DND-41 (cell line): ENCODE measurements at regions not wholly inside any gene's neighbourhood (a gene's known extent, or its start where the extent isn't known, plus 50 kb on each side); places are given as distances from the start of the nearest gene placed in this dataset.
"Not testable (repeated sequence)": the region's sequence is repeated elsewhere in the genome, so short reads cannot be mapped to it uniquely, and the experiment has no call there.

Source experiments
- ATAC-seq: fragments of 200-7000 bp; cut with Tn5 transposase; 3 replicates; pipeline ENCODE4 v1.9.1; 2021; ENCODE audit warnings: low read depth; ENCODE audit not compliant: insufficient read depth
- DNase-seq: peaks from one replicate; pipeline ENCODE4 v3.0.0-alpha.2; 2020
- H2AFZ ChIP-seq: 2 replicates; pipeline ENCODE4 v1.6.0; 2012; ENCODE audit warnings: low read depth, low read length
- H3K27ac ChIP-seq: 2 replicates; pipeline ENCODE4 v1.5.1; 2012; ENCODE audit warnings: low read length, inconsistent platforms
- H3K27me3 ChIP-seq: fragments of 200-600 bp; sonication (generic); 2 replicates; pipeline ENCODE4 v1.6.0; 2012; ENCODE audit warnings: low read length, mild to moderate bottlenecking, inconsistent platforms; ENCODE audit not compliant: insufficient read depth, poor library complexity
- H3K36me3 ChIP-seq: 2 replicates; pipeline ENCODE4 v1.5.1; 2012; ENCODE audit warnings: low read length, inconsistent platforms; ENCODE audit not compliant: insufficient read depth
- H3K4me1 ChIP-seq: 2 replicates; pipeline ENCODE4 v1.5.1; 2012; ENCODE audit warnings: mild to moderate bottlenecking, low read length; ENCODE audit not compliant: insufficient read depth
- H3K4me2 ChIP-seq: 2 replicates; pipeline ENCODE4 v1.6.0; 2012; ENCODE audit warnings: mild to moderate bottlenecking, moderate library complexity, low read length, inconsistent platforms; ENCODE audit not compliant: insufficient read depth
- H3K4me3 ChIP-seq, 2 experiments: fragments of 200-600 bp in 1 of 2; shearing (Covaris generic) in 1 of 2; 2 replicates each; pipeline ENCODE4 v1.5.1; 2012 to 2016; ENCODE audit warnings: inconsistent platforms in 2 of 2, low read length in 2 of 2, mild to moderate bottlenecking in 2 of 2, low read depth in 1 of 2, moderate library complexity in 1 of 2
- H3K79me2 ChIP-seq: 2 replicates; pipeline ENCODE4 v1.6.0; 2012; ENCODE audit warnings: low read length, inconsistent platforms; ENCODE audit not compliant: insufficient read depth
- H3K9ac ChIP-seq: 2 replicates; pipeline ENCODE4 v1.6.0; 2012; ENCODE audit warnings: low read depth, mild to moderate bottlenecking, inconsistent platforms, low read length, moderate library complexity
- H3K9me3 ChIP-seq: 2 replicates; pipeline ENCODE4 v1.5.1; 2012; ENCODE audit warnings: low read length, moderate library complexity, mild to moderate bottlenecking, inconsistent platforms; ENCODE audit not compliant: insufficient read depth, severe bottlenecking
- H4K20me1 ChIP-seq: 2 replicates; pipeline ENCODE4 v1.6.0; 2012; ENCODE audit warnings: low read length; ENCODE audit not compliant: insufficient read depth
- EZH2 ChIP-seq: IDR thresholded peaks from 3 replicates; pipeline ENCODE4 v1.6.1; 2012; ENCODE audit warnings: borderline replicate concordance, low read depth, mild to moderate bottlenecking, moderate library complexity, low read length, inconsistent platforms; ENCODE audit not compliant: severe bottlenecking
- TF ChIP-seq, protein P1 (sequence below): IDR thresholded peaks from 2 replicates; pipeline ENCODE4 v1.5.1; 2012; ENCODE audit warnings: borderline replicate concordance, low read length, moderate library complexity, mild to moderate bottlenecking; ENCODE audit not compliant: poor library complexity, severe bottlenecking; ENCODE audit errors: extremely low read depth

DNA sequence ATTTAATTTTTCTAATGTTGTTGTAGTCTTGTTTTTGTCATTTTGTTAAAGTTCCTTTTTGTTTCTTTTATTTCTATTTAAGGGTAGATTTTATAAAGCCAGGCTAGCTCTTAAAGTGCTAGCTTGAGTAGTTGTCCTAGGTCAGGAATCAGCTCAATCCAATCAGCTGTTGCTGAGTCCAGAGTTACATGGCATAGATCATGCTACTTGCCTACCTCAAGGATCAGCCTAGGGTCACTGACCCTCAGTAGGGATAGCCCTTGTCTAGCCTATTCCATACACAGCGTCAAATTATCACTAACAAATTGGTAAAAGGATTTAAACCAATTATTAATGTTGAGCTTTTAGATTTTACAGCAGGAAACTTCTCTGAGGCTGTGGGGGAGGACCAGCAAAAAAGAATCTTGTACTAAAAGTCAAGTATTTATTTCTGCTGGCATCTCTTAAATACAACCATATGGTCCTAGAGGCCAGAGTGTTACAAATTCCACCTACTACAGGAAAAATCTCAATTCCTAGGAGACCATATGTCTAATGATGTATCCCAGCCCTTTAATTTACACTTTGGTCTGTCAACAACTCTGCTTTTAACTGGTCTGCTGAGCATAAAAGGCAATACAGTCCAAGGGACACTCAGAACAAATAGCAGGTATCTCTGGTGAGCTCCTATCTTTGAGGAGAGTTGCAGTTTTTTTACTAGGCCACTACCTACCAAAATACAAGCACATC, 138.3 kb upstream of the PTPRG start:
- Histone ChIP-seq H2AFZ (no peak overlapping the region), H3K9me3 (no peaks in the 10 kb centered on the region), H3K27me3 (no peaks in the 10 kb centered on the region), H3K79me2 (no peaks in the 10 kb centered on the region), H3K36me3 (no peaks in the 10 kb centered on the region), H4K20me1 (no peaks in the 10 kb centered on the region), H3K4me2 (no peak overlapping the region), H3K4me1 (no peaks in the 10 kb centered on the region), H3K27ac (no peak overlapping the region), H3K4me3 (no peak overlapping the region), H3K9ac (no peak overlapping the region)
- no peak for DNase-seq
- no peak for ATAC-seq
- TF ChIP-seq, protein P1, sequence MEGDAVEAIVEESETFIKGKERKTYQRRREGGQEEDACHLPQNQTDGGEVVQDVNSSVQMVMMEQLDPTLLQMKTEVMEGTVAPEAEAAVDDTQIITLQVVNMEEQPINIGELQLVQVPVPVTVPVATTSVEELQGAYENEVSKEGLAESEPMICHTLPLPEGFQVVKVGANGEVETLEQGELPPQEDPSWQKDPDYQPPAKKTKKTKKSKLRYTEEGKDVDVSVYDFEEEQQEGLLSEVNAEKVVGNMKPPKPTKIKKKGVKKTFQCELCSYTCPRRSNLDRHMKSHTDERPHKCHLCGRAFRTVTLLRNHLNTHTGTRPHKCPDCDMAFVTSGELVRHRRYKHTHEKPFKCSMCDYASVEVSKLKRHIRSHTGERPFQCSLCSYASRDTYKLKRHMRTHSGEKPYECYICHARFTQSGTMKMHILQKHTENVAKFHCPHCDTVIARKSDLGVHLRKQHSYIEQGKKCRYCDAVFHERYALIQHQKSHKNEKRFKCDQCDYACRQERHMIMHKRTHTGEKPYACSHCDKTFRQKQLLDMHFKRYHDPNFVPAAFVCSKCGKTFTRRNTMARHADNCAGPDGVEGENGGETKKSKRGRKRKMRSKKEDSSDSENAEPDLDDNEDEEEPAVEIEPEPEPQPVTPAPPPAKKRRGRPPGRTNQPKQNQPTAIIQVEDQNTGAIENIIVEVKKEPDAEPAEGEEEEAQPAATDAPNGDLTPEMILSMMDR = no peak
- no peak for TF ChIP-seq EZH2

DNA sequence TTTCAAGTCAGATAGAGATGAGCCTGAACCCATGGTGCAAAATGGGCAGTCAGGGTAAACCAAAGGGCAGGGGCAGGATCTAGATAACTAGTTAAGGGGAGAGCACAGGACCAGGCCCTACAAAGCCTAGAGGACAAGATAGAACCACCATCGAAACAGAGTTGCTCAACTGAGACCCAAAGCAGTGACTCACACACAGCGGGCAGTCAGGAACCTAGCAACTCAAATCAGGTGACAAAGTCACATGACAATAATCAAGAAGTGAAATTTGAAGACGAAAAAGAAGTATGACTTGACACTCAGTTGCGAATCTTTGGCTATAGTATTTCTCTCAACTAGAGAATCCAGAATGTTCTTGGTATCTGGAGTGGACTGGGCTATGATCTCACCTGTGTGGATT, 136.0 kb upstream of the PTPRG start:
- DNase-seq (no peak), ATAC-seq (no peak)
- no peaks in the 10 kb centered on the region for H3K36me3 ChIP-seq
- H3K4me3 ChIP-seq = no peak overlapping the region
- no peak overlapping the region for H3K4me2 ChIP-seq
- H3K79me2 ChIP-seq = no peaks in the 10 kb centered on the region
- no peak overlapping the region for H3K9ac ChIP-seq
- no peak overlapping the region for H3K27ac ChIP-seq
- H3K4me1 ChIP-seq = no peaks in the 10 kb centered on the region
- TF ChIP-seq, protein P1 = no peak
- TF ChIP-seq EZH2 = no peak
- H3K9me3 ChIP-seq = no peaks in the 10 kb centered on the region
- H2AFZ ChIP-seq = no peak overlapping the region
- no peaks in the 10 kb centered on the region for H4K20me1 ChIP-seq
- no peaks in the 10 kb centered on the region for H3K27me3 ChIP-seq

DNA sequence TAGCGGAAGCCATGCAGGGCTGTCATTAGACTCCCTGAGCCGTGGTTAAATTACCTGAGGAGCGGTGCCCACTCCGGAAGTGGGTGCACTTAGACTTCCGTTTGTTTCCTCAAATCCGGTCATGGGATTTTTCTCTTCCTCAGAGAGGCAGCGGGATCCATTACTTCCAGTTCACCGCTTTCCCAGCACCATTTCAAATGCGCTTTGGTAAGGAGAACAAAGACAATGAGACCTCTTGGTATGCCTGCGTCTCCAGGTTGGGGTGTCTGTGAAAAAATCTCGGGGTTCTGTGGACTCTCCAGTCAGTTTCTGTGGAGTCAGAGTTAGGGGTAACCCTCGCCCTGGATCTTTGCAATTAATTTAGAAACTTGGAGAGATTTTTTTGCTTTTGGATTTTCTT, 132.3 kb upstream of the PTPRG start:
- Histone ChIP-seq H3K4me1 (no peaks in the 10 kb centered on the region), H3K27me3 (no peaks in the 10 kb centered on the region), H3K9me3 (no peaks in the 10 kb centered on the region), H3K9ac (no peak overlapping the region), H2AFZ (no peak overlapping the region), H3K79me2 (no peaks in the 10 kb centered on the region), H3K36me3 (no peaks in the 10 kb centered on the region), H4K20me1 (no peaks in the 10 kb centered on the region), H3K4me2 (no peak overlapping the region), H3K27ac (no peak overlapping the region), H3K4me3 (no peak overlapping the region)
- ATAC-seq = no peak
- no peak for DNase-seq
- TF ChIP-seq, protein P1 = no peak
- TF ChIP-seq EZH2 = no peak

DNA sequence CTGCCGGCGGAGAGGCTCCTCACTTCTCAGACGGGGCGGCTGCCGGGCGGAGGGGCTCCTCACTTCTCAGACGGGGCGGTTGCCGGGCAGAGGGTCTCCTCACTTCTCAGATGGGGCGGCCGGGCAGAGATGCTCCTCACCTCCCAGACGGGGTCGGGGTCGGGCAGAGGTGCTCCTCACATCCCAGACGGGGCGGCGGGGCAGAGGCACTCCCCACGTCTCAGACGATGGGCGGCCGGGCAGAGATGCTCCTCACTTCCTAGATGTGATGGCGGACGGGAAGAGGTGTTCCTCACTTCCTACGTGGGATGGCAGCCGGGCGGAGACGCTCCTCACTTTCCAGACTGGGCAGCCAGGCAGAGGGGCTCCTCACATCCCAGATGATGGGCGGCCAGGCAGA, 126.5 kb upstream of the PTPRG start:
- not testable (repeated sequence) for H3K36me3 ChIP-seq, H3K79me2 ChIP-seq, H3K4me3 ChIP-seq, H3K4me1 ChIP-seq, H2AFZ ChIP-seq, H4K20me1 ChIP-seq, DNase-seq, H3K9ac ChIP-seq, H3K27ac ChIP-seq, H3K27me3 ChIP-seq, H3K9me3 ChIP-seq, ATAC-seq, H3K4me2 ChIP-seq

DNA sequence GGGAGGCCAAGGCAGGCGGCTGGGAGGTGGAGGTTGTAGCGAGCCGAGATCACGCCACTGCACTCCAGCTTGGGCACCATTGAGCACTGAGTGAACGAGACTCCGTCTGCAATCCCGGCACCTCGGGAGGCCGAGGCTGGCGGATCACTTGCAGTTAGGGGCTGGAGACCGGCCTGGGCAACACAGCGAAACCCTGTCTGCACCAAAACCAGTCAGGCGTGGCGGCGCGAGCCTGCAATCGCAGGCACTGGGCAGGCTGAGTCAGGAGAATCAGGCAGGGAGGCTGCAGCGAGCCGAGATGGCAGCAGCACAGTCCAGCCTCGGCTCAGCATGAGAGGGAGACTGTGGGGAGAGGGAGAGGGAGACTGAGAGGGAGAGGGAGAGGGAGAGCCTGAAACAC, 126.0 kb upstream of the PTPRG start:
- not testable (repeated sequence) for H3K79me2 ChIP-seq, H3K4me3 ChIP-seq, H2AFZ ChIP-seq, H3K27ac ChIP-seq, H3K9ac ChIP-seq, ATAC-seq, DNase-seq, H3K36me3 ChIP-seq, H3K27me3 ChIP-seq, H3K9me3 ChIP-seq, H3K4me2 ChIP-seq, H4K20me1 ChIP-seq, H3K4me1 ChIP-seq
